GM12878 (cell line): ENCODE measurements at regions not wholly inside any gene's neighbourhood (a gene's known extent, or its start where the extent isn't known, plus 50 kb on each side); places are given as distances from the start of the nearest gene placed in this dataset.

ENCODE experiments used
- ATAC-seq: fragments of 200-7000 bp; cut with Tn5 transposase; 3 replicates; pipeline ENCODE4 v1.9.1; 2020; ENCODE audit warnings: mild to moderate bottlenecking, moderate library complexity
- BruUV-seq: library from RNA; stranded (reverse); fragments of 400-500 nt; replicated peaks from 2 replicates; lab custom pipeline; 2021; lab: Mats Ljungman, UMichigan
- CTCF ChIA-PET: fragments of 300-600 bp; sonication (Branson Sonifier 250); formaldehyde crosslinking; extraction: SDS; loops from one replicate; lab custom pipeline; 2021; ENCODE audit warnings: inconsistent platforms; lab: Yijun Ruan, JAX
- POLR2A ChIA-PET: fragments of 350-600 bp; formaldehyde crosslinking; extraction: SDS; loops from one replicate; lab custom pipeline; 2021; ENCODE audit warnings: inconsistent platforms; lab: Charles Lee
- RAD21 ChIA-PET: fragments of 300-600 bp; sonication (Branson Sonifier 250); formaldehyde crosslinking; loops from one replicate; lab custom pipeline; 2023; ENCODE audit warnings: antibody characterized with exemption; ENCODE audit not compliant: unreplicated experiment; lab: Charles Lee
- SMC1A ChIA-PET: fragments of 300-600 bp; sonication (Branson Sonifier 250); formaldehyde crosslinking; loops from one replicate; lab custom pipeline; 2023; ENCODE audit not compliant: unreplicated experiment, uncharacterized antibody; lab: Charles Lee
- DNase-seq: peaks from one replicate; pipeline ENCODE4 v3.0.0-alpha.2; 2011; ENCODE audit warnings: low read depth, low spot score
- FAIRE-seq: peaks from 3 replicates; lab custom pipeline; 2011; peaks lifted over from hg19 to GRCh38; lab: Jason Lieb, UNC
- H2AFZ ChIP-seq: 2 replicates; pipeline ENCODE4 v1.6.0; 2011; ENCODE audit warnings: low read depth, low read length, control low read depth; ENCODE audit not compliant: control insufficient read depth
- H3K27ac ChIP-seq: 2 replicates; pipeline ENCODE4 v1.5.1; 2011; ENCODE audit warnings: control low read depth; ENCODE audit not compliant: control insufficient read depth, insufficient read depth
- H3K27me3 ChIP-seq, 2 experiments: replicated peaks in 1 of 2; 2 replicates each; pipeline versions ENCODE4 v1.6.0 to v1.6.1; 2011; ENCODE audit warnings: low read length in 1 of 2; ENCODE audit not compliant: control insufficient read depth in 2 of 2, insufficient read depth in 2 of 2
- H3K36me3 ChIP-seq, 2 experiments: 2 replicates each; pipeline ENCODE4 v1.5.1; 2011; ENCODE audit warnings: low read length in 1 of 2; ENCODE audit not compliant: control insufficient read depth in 2 of 2, insufficient read depth in 2 of 2
- H3K4me1 ChIP-seq: 2 replicates; pipeline ENCODE4 v1.6.1; 2011; ENCODE audit warnings: mild to moderate bottlenecking, low read length, moderate library complexity, mixed read lengths; ENCODE audit not compliant: control insufficient read depth, insufficient read depth
- H3K4me2 ChIP-seq: 2 replicates; pipeline ENCODE4 v1.6.0; 2011; ENCODE audit warnings: control low read depth; ENCODE audit not compliant: control insufficient read depth, insufficient read depth
- H3K4me3 ChIP-seq: fragments of 200-600 bp; sonication (generic); 2 replicates; pipeline ENCODE4 v1.5.1; 2016
- H3K79me2 ChIP-seq: 2 replicates; pipeline ENCODE4 v1.6.0; 2011; ENCODE audit warnings: low read length; ENCODE audit not compliant: control insufficient read depth, insufficient read depth
- H3K9ac ChIP-seq: 2 replicates; pipeline ENCODE4 v1.8.0; 2011; ENCODE audit warnings: low read length, control low read depth, mixed read lengths; ENCODE audit not compliant: control insufficient read depth, insufficient read depth
- H3K9me3 ChIP-seq: replicated peaks from 3 replicates; pipeline ENCODE4 v1.5.1; 2011; ENCODE audit warnings: mild to moderate bottlenecking, low read length; ENCODE audit not compliant: control insufficient read depth, insufficient read depth
- H4K20me1 ChIP-seq: 2 replicates; pipeline ENCODE4 v1.6.0; 2011; ENCODE audit not compliant: control insufficient read depth, insufficient read depth
- CHD4 ChIP-seq: fragments of 200-600 bp; sonication (generic); IDR thresholded peaks from 2 replicates; pipeline ENCODE4 v1.6.1; 2016; ENCODE audit warnings: mild to moderate bottlenecking
- PBX3 ChIP-seq: IDR thresholded peaks from 2 replicates; pipeline ENCODE4 v1.6.1; 2011; ENCODE audit warnings: mild to moderate bottlenecking, low read depth, low read length, moderate library complexity; ENCODE audit not compliant: insufficient replicate concordance
- RUNX3 ChIP-seq: IDR thresholded peaks from 2 replicates; pipeline ENCODE4 v1.6.1; 2012; ENCODE audit warnings: low read length, inconsistent platforms
- SMAD5 ChIP-seq: IDR thresholded peaks from 2 replicates; pipeline ENCODE4 v1.6.1; 2016; ENCODE audit warnings: antibody characterized with exemption, low read depth
- SRF ChIP-seq, 2 experiments: IDR thresholded peaks; 2 replicates each; pipeline ENCODE4 v1.6.1; 2011; ENCODE audit warnings: low read depth in 2 of 2, low read length in 2 of 2, mild to moderate bottlenecking in 1 of 2, moderate library complexity in 1 of 2
- TCF7 ChIP-seq: IDR thresholded peaks from 2 replicates; pipeline ENCODE4 v1.6.1; 2014; ENCODE audit warnings: antibody characterized with exemption, borderline replicate concordance
- ZBTB33 ChIP-seq: fragments of 450-650 bp; IDR thresholded peaks from 2 replicates; pipeline ENCODE4 v1.6.1; 2017; ENCODE audit warnings: mild to moderate bottlenecking
- ZBTB40 ChIP-seq: fragments of 450-650 bp; IDR thresholded peaks from 2 replicates; pipeline ENCODE4 v1.6.1; 2016; ENCODE audit warnings: mild to moderate bottlenecking, moderate library complexity, borderline replicate concordance
- ZNF207 ChIP-seq: fragments of 450-650 bp; IDR thresholded peaks from 2 replicates; pipeline ENCODE4 v1.6.1; 2014; ENCODE audit warnings: antibody characterized with exemption, mild to moderate bottlenecking, borderline replicate concordance
- WGBS: methylation state at CpG from one replicate; pipeline ENCODE4 v1.1.6; 2016; ENCODE audit warnings: low lambda C conversion rate; ENCODE audit not compliant: insufficient replicate concordance, insufficient coverage; ENCODE audit errors: missing lambda C conversion rate; 5-methylcytosine and 5-hydroxymethylcytosine counted together
- in situ Hi-C: fragments of 300-500 bp; cut with MboI; formaldehyde crosslinking; loops from 9 replicates; pipeline ENCODE4 v1.14.3; 2018; ENCODE audit warnings: mixed read lengths
- intact Hi-C: fragments of 100-400 bp; cut with micrococcal nuclease; formaldehyde crosslinking; loops from one replicate; pipeline ENCODE4 v1.14.2; 2022; ENCODE audit not compliant: unreplicated experiment

GRCh38 chr20:60624066-60624465 lies 628.0 kb upstream of the CDH4 start:
- RAD21 ChIA-PET = no interaction called here

More at GRCh38 chr20:60624066-60624465, 628.0 kb upstream of the CDH4 start:
- Histone ChIP-seq H3K79me2 (no peaks in the 10 kb centered on the region), H3K9ac (no peak overlapping the region), H3K4me1 (no peaks in the 10 kb centered on the region), H3K27me3 (no peaks in the 10 kb centered on the region), H3K4me3 (no peak overlapping the region), H3K27ac (no peak overlapping the region), H2AFZ (no peak overlapping the region), H3K4me2 (no peak overlapping the region), H3K9me3 (no peaks in the 10 kb centered on the region), H4K20me1 (no peaks in the 10 kb centered on the region), H3K36me3 (no peaks in the 10 kb centered on the region)
- no peak for TF ChIP-seq ZBTB40
- no peak for TF ChIP-seq ZNF207
- no peak for TF ChIP-seq ZBTB33
- no peak for TF ChIP-seq RUNX3
- TF ChIP-seq CHD4 = no peak
- no peak for TF ChIP-seq PBX3
- TF ChIP-seq TCF7 = no peak
- no peak for TF ChIP-seq SRF (IDR thresholded peaks at IDR 0.05; ENCODE audit: low read depth in 2 of 2, low read length in 2 of 2)
- TF ChIP-seq SMAD5 = no peak
- CTCF ChIA-PET = no interaction called here
- DNase-seq = no peak
- FAIRE-seq = no peak
- ATAC-seq = no peak
- POLR2A ChIA-PET = no interaction called here
- SMC1A ChIA-PET = no interaction called here
- intact Hi-C loops (no loop called here), in situ Hi-C loops (no loop called here)
- WGBS = 30% methylated on average over 4 of the region's 4 CpGs
- BruUV-seq = no TSS peak
